ENCODE measurements at regions not wholly inside any gene's neighbourhood (a gene's known extent, or its start where the extent isn't known, plus 50 kb on each side); places are given as distances from the start of the nearest gene placed in this dataset.

DNA sequence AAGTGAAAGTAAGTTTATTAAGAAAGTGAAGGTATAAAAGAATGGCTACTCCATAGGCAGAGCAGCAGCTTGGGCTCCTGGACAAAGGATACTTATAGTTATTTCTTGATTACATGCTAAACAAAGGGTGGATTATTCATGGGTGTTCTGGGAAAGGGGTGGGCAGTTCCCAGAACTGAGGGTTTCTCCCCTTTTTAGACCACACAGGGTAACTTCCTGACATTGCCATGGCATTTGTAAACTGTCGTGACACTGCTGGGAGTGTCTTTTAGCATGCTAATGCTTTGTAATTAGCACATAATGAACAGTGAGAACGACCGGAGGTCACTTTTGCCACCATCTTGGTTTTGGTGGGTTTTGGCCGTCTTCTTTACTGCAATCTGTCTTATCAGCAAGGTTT, 557.6 kb downstream of the SPRY1 start:
- Histone ChIP-seq H4K20me1 (ENCODE audit: control insufficient read depth, extremely low read depth, insufficient read depth, low read length) (no peaks in the 10 kb centered on the region), H3K9me3 (ENCODE audit: control insufficient read depth, insufficient read depth, low read depth, low read length) (no peaks in the 10 kb centered on the region), H3K9ac (ENCODE audit: insufficient read depth, low read length) (no peak overlapping the region), H3K27me3 (ENCODE audit: control insufficient read depth, insufficient read depth, low read length) (no peaks in the 10 kb centered on the region), H3K4me1 (ENCODE audit: control insufficient read depth, extremely low read depth, insufficient read depth, low read length) (no peaks in the 10 kb centered on the region), H3K4me3 (replicated peaks in 1 of 4; ENCODE audit: control extremely low read depth in 1 of 4, insufficient read depth in 1 of 4, low read depth in 3 of 4, low read length in 4 of 4) (no peak overlapping the region), H3K79me2 (ENCODE audit: control insufficient read depth, insufficient read depth, low read length) (no peaks in the 10 kb centered on the region), H3K4me2 (ENCODE audit: extremely low read depth, insufficient read depth, low read length) (no peak overlapping the region), H3K27ac (ENCODE audit: insufficient read depth, low read length) (no peak overlapping the region), H2AFZ (ENCODE audit: low read length) (no peak overlapping the region), H3K36me3 (ENCODE audit: control insufficient read depth, insufficient read depth, low read length) (no peaks in the 10 kb centered on the region)
- DNase-seq (ENCODE audit: low read depth in 2 of 2), result no peak
- TF ChIP-seq, protein P1, sequence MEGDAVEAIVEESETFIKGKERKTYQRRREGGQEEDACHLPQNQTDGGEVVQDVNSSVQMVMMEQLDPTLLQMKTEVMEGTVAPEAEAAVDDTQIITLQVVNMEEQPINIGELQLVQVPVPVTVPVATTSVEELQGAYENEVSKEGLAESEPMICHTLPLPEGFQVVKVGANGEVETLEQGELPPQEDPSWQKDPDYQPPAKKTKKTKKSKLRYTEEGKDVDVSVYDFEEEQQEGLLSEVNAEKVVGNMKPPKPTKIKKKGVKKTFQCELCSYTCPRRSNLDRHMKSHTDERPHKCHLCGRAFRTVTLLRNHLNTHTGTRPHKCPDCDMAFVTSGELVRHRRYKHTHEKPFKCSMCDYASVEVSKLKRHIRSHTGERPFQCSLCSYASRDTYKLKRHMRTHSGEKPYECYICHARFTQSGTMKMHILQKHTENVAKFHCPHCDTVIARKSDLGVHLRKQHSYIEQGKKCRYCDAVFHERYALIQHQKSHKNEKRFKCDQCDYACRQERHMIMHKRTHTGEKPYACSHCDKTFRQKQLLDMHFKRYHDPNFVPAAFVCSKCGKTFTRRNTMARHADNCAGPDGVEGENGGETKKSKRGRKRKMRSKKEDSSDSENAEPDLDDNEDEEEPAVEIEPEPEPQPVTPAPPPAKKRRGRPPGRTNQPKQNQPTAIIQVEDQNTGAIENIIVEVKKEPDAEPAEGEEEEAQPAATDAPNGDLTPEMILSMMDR (conservative IDR thresholded peaks at IDR 0.05 in 1 of 2, IDR thresholded peaks at IDR 0.05 in 1 of 2; ENCODE audit: low read depth in 1 of 2, low read length in 2 of 2), result no peak
- TF ChIP-seq EZH2 (IDR thresholded peaks at IDR 0.05; ENCODE audit: low read length, missing control alignments), result no peak

DNA sequence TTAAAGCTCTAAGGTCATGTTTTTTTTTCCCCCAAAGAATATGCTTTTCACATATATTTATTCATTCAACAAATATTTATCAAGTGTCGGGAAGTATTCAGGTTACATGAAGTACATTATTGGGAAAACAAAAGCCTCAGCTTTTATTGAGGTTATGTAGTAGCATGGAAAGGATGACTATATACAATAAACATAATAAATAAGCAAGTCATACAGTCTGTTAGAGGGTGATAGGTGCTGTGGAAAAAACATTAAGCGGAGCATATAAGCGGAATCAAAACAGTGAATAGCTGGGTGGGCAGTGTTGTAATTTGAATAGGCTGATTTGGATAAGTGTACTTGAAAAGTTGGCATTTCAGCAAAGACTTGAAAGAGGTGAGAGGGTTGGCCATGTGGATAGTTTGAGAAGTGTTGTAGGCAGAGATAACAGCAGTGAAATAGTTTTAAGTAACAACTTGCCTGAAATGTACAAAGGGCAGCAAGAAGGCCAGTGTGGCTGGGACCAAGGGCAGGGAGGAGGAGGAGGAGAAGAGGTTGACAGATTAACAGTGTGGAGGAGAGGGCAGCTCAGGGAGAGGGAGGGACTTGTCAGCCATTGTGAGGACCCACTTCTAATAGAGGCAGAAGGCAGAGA, 558.7 kb downstream of the SPRY1 start:
- no peak for TF ChIP-seq EZH2 (IDR thresholded peaks at IDR 0.05; ENCODE audit: low read length, missing control alignments)
- TF ChIP-seq, protein P1 (conservative IDR thresholded peaks at IDR 0.05 in 1 of 2, IDR thresholded peaks at IDR 0.05 in 1 of 2; ENCODE audit: low read depth in 1 of 2, low read length in 2 of 2), result no peak
- Histone ChIP-seq H3K4me3 (replicated peaks in 1 of 4; ENCODE audit: control extremely low read depth in 1 of 4, insufficient read depth in 1 of 4, low read depth in 3 of 4, low read length in 4 of 4) (no peak overlapping the region), H3K79me2 (ENCODE audit: control insufficient read depth, insufficient read depth, low read length) (no peaks in the 10 kb centered on the region), H3K9me3 (ENCODE audit: control insufficient read depth, insufficient read depth, low read depth, low read length) (no peaks in the 10 kb centered on the region), H3K9ac (ENCODE audit: insufficient read depth, low read length) (no peak overlapping the region), H3K36me3 (ENCODE audit: control insufficient read depth, insufficient read depth, low read length) (no peaks in the 10 kb centered on the region), H3K4me1 (ENCODE audit: control insufficient read depth, extremely low read depth, insufficient read depth, low read length) (no peaks in the 10 kb centered on the region), H4K20me1 (ENCODE audit: control insufficient read depth, extremely low read depth, insufficient read depth, low read length) (no peaks in the 10 kb centered on the region), H3K27ac (ENCODE audit: insufficient read depth, low read length) (no peak overlapping the region), H3K27me3 (ENCODE audit: control insufficient read depth, insufficient read depth, low read length) (no peaks in the 10 kb centered on the region), H2AFZ (ENCODE audit: low read length) (no peak overlapping the region), H3K4me2 (ENCODE audit: extremely low read depth, insufficient read depth, low read length) (no peak overlapping the region)
- no peak for DNase-seq (ENCODE audit: low read depth in 2 of 2)

DNA sequence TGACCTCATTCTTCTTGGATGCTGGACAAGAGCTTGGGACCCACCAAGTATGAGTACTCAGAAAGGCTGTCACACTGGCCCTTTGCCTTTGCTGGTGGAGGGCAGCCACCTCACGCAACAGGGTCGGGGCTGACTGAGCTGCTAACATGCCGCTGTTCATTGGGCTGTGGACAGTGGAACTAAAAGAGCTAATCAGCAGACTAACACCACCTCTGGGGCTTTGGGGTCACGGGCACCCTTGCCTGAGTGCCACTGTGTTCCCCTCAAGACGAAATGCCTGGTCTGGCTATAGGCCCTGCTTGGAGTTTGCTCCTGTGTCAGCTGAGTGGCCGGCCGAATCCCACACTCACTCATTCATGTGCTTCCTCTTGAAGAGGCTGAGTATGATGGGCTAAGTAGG, 559.6 kb downstream of the SPRY1 start:
- Histone ChIP-seq H3K9ac (ENCODE audit: insufficient read depth, low read length) (no peak overlapping the region), H3K27ac (ENCODE audit: insufficient read depth, low read length) (no peak overlapping the region), H3K36me3 (ENCODE audit: control insufficient read depth, insufficient read depth, low read length) (no peaks in the 10 kb centered on the region), H4K20me1 (ENCODE audit: control insufficient read depth, extremely low read depth, insufficient read depth, low read length) (no peaks in the 10 kb centered on the region), H3K4me1 (ENCODE audit: control insufficient read depth, extremely low read depth, insufficient read depth, low read length) (no peaks in the 10 kb centered on the region), H3K9me3 (ENCODE audit: control insufficient read depth, insufficient read depth, low read depth, low read length) (no peaks in the 10 kb centered on the region), H3K4me2 (ENCODE audit: extremely low read depth, insufficient read depth, low read length) (no peak overlapping the region), H3K79me2 (ENCODE audit: control insufficient read depth, insufficient read depth, low read length) (no peaks in the 10 kb centered on the region), H3K4me3 (replicated peaks in 1 of 4; ENCODE audit: control extremely low read depth in 1 of 4, insufficient read depth in 1 of 4, low read depth in 3 of 4, low read length in 4 of 4) (no peak overlapping the region), H3K27me3 (ENCODE audit: control insufficient read depth, insufficient read depth, low read length) (no peaks in the 10 kb centered on the region), H2AFZ (ENCODE audit: low read length) (no peak overlapping the region)
- DNase-seq (ENCODE audit: low read depth in 2 of 2), result no peak
- TF ChIP-seq, protein P1 (conservative IDR thresholded peaks at IDR 0.05 in 1 of 2, IDR thresholded peaks at IDR 0.05 in 1 of 2; ENCODE audit: low read depth in 1 of 2, low read length in 2 of 2), result no peak
- TF ChIP-seq EZH2 (IDR thresholded peaks at IDR 0.05; ENCODE audit: low read length, missing control alignments), result no peak

Measured in fibroblast of lung (primary cell).